Immature natural killer cell (primary cell): ENCODE measurements at regions not wholly inside any gene's neighbourhood (a gene's known extent, or its start where the extent isn't known, plus 50 kb on each side); places are given as distances from the start of the nearest gene placed in this dataset.
"Not testable (repeated sequence)": the region's sequence is repeated elsewhere in the genome, so short reads cannot be mapped to it uniquely, and the experiment has no call there.

Experiments used
- DNase-seq, 3 donors: peaks; one replicate each; pipeline ENCODE4 v3.0.0; 2022; ENCODE audit warnings: mixed read lengths in 1 of 3
- H3K27ac Mint-ChIP-seq, 6 donors: one replicate each; pipeline ENCODE4 v1.8.0; 2020; ENCODE audit warnings: mixed read lengths in 6 of 6, mild to moderate bottlenecking in 5 of 6, inconsistent platforms in 4 of 6, moderate library complexity in 3 of 6
- H3K27me3 Mint-ChIP-seq, 3 donors: one replicate each; pipeline ENCODE4 v1.8.0; 2020 to 2021; ENCODE audit warnings: low read depth in 3 of 3, mild to moderate bottlenecking in 3 of 3, mixed read lengths in 3 of 3, moderate library complexity in 3 of 3, inconsistent platforms in 1 of 3
- H3K36me3 Mint-ChIP-seq, 3 donors: one replicate each; pipeline ENCODE4 v1.8.0; 2020; ENCODE audit warnings: mixed read lengths in 3 of 3, inconsistent platforms in 2 of 3, mild to moderate bottlenecking in 2 of 3
- H3K4me1 Mint-ChIP-seq, 2 donors: one replicate each; pipeline ENCODE4 v1.8.0; 2020; ENCODE audit warnings: inconsistent platforms in 2 of 2, mild to moderate bottlenecking in 2 of 2, mixed read lengths in 2 of 2, moderate library complexity in 1 of 2
- H3K4me3 Mint-ChIP-seq, 5 donors: one replicate each; pipeline ENCODE4 v1.8.0; 2020; ENCODE audit warnings: mild to moderate bottlenecking in 5 of 5, mixed read lengths in 5 of 5, inconsistent platforms in 3 of 5, moderate library complexity in 3 of 5
- H3K9me3 Mint-ChIP-seq, 6 donors: one replicate each; pipeline ENCODE4 v1.8.0; 2020; ENCODE audit warnings: mild to moderate bottlenecking in 6 of 6, mixed read lengths in 6 of 6, inconsistent platforms in 4 of 6, moderate library complexity in 3 of 6

DNA sequence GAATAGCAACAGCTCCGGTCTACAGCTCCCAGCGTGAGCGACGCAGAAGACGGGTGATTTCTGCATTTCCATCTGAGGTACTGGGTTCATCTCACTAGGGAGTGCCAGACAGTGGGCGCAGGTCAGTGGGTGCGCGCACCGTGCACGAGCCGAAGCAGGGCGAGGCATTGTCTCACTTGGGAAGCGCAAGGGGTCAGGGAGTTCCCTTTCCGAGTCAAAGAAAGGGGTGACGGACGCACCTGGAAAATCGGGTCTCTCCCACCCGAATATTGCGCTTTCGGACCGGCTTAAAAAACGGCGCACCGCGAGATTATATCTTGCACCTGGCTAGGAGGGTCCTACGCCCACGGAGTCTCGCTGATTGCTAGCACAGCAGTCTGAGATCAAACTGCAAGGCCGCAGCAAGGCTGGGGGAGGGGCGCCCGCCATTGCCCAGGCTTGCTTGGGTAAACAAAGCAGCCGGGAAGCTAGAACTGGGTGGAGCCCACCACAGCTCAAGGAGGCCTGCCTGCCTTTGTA lies 442.3 kb upstream of the NFIA start:
- H3K27me3 Mint-ChIP-seq, H3K9me3 Mint-ChIP-seq, H3K4me1 Mint-ChIP-seq, H3K36me3 Mint-ChIP-seq, H3K27ac Mint-ChIP-seq, H3K4me3 Mint-ChIP-seq, DNase-seq: not testable (repeated sequence)

- peaks cover 0 to 8% (median 0%) of the 10 kb centered on the region in 6 donors for H3K9me3 Mint-ChIP-seq
- H3K4me1 Mint-ChIP-seq = no peaks in the 10 kb centered on the region
- H3K4me3 Mint-ChIP-seq = no peak overlapping the region
- DNase-seq = no peak
- no peaks in the 10 kb centered on the region for H3K36me3 Mint-ChIP-seq
- peaks cover 0 to 2% (median 1%) of the 10 kb centered on the region in 3 donors for H3K27me3 Mint-ChIP-seq
- no peak overlapping the region for H3K27ac Mint-ChIP-seq
Measured at GRCh38 chr1:60639287-60639686, 443.1 kb upstream of the NFIA start.

DNA sequence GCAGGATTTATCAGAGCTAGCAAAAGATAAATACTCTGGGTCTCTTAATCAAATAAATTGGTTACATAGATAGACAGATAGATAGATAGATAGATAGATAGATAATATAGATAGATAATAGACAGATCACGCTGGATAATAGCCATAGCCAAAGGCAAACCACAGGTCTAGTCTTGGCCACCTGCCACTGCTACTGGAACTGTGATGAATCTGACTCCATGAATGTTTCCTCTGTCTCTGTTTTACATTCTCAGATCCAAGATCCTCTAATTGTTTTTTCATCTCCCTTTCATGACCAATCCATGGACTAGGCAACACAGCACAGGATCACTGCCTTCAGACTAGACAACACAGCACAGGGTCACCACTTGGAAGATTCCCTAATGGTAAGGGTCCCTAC lies 444.7 kb upstream of the NFIA start:
- H3K27ac Mint-ChIP-seq = no peak overlapping the region
- H3K4me3 Mint-ChIP-seq = no peak overlapping the region
- H3K4me1 Mint-ChIP-seq = no peaks in the 10 kb centered on the region
- no peak for DNase-seq
- H3K36me3 Mint-ChIP-seq = no peaks in the 10 kb centered on the region
- H3K27me3 Mint-ChIP-seq = peaks cover 0 to 3% (median 0%) of the 10 kb centered on the region in 3 donors
- H3K9me3 Mint-ChIP-seq = peaks cover 0 to 8% (median under 1%) of the 10 kb centered on the region in 6 donors

DNA sequence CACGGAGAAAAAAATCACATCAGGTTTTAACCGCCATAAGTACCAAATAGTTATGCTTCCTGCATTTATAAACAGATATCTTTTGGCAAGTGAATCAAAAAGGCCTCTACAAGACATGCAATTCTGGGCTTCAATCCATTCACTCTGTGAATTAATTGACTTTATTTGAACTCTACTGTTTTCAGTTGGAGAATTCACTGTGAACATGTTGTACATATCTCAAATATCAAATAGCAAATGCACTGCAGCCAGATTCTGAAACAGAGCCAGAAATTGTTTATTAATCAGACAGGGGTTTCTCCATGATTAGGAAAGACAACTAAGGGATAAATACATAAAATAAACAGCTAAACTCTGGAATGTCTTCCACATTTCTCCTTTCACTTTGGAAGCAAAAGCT lies 445.4 kb upstream of the NFIA start:
- Mint-ChIP-seq H3K9me3 (peaks cover 0 to 8% (median 2%) of the 10 kb centered on the region in 6 donors), H3K4me1 (no peaks in the 10 kb centered on the region), H3K27me3 (peaks cover 0 to 4% (median 0%) of the 10 kb centered on the region in 3 donors), H3K27ac (no peak overlapping the region), H3K4me3 (no peak overlapping the region), H3K36me3 (no peaks in the 10 kb centered on the region)
- no peak for DNase-seq

DNA sequence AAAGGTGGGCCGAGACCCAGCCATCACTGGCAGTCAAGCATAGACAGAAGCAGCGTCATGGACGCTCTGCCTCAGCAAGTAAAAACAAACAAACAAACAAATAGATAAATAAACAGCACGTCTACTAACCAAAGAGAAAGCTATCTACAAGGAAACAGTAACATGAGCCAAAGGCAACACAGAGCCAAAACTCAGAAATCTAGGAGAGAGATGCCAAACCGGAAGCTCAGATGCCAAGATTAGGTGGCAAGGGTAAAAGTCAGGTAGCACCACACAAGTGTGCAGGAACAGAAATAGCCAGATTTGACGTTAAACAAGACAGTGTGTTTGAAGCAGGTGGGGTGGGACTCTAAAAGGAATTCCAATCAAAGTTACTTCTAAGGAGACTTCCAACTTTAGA lies 448.3 kb upstream of the NFIA start:
- Mint-ChIP-seq H3K27me3 (peaks cover 0 to 4% (median 0%) of the 10 kb centered on the region in 3 donors), H3K36me3 (no peaks in the 10 kb centered on the region), H3K4me1 (no peaks in the 10 kb centered on the region)

GRCh38 chr1:60622486-60622885 lies 459.9 kb upstream of the NFIA start:
- H3K27ac Mint-ChIP-seq = no peak overlapping the region
- H3K36me3 Mint-ChIP-seq = no peaks in the 10 kb centered on the region
- no peaks in the 10 kb centered on the region for H3K4me1 Mint-ChIP-seq
- no peak overlapping the region for H3K4me3 Mint-ChIP-seq
- H3K27me3 Mint-ChIP-seq = peaks cover 0 to 6% (median 0%) of the 10 kb centered on the region in 3 donors
- H3K9me3 Mint-ChIP-seq = peaks cover 0 to 10% (median under 1%) of the 10 kb centered on the region in 6 donors
- DNase-seq = no peak

More for the DNA sequence above, 448.3 kb upstream of the NFIA start:
- DNase-seq = no peak
- H3K27ac Mint-ChIP-seq = no peak overlapping the region
- H3K9me3 Mint-ChIP-seq = peaks cover 0 to 8% (median 4%) of the 10 kb centered on the region in 6 donors
- no peak overlapping the region for H3K4me3 Mint-ChIP-seq

DNA sequence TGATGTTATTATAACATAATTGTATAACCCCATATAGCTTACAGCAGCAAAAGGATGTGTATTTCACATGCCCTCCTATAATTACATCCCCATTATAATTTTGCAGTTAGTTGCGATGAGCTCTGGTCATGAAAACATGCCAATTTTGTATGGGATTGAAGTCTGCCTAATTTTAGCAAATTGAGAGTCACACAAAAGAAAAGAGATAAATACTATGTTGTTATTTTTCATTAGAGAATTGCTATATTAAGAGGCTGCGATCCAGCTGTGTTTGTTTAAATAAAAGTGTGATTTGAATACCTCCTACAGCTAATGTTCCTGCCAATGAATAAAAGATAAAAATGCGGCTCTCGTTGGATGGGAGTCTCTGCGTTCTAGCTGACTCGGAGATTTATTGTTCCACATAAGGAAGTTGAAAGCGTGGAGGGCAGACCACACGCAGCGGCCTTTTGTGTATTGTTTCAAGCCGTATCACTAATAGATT lies 461.0 kb upstream of the NFIA start:
- Mint-ChIP-seq H3K27me3 (peaks cover 0 to 4% (median 2%) of the 10 kb centered on the region in 3 donors), H3K27ac (no peak overlapping the region)

GRCh38 chr1:60620087-60620486 lies 462.3 kb upstream of the NFIA start:
- Mint-ChIP-seq H3K27me3 (peaks cover 0 to 2% (median 2%) of the 10 kb centered on the region in 3 donors), H3K4me3 (no peak overlapping the region), H3K36me3 (peaks cover 0 to 4% (median 0%) of the 10 kb centered on the region in 3 donors), H3K27ac (no peak overlapping the region), H3K9me3 (peaks cover 0 to 11% (median 2%) of the 10 kb centered on the region in 6 donors), H3K4me1 (no peaks in the 10 kb centered on the region)
- no peak for DNase-seq

More for the DNA sequence above, 461.0 kb upstream of the NFIA start:
- H3K9me3 Mint-ChIP-seq = peaks cover 0 to 10% (median 2%) of the 10 kb centered on the region in 6 donors
- DNase-seq = no peak
- no peaks in the 10 kb centered on the region for H3K4me1 Mint-ChIP-seq
- no peak overlapping the region for H3K4me3 Mint-ChIP-seq
- H3K36me3 Mint-ChIP-seq = peaks cover 0 to 4% (median 0%) of the 10 kb centered on the region in 3 donors

- H3K4me1 Mint-ChIP-seq = no peaks in the 10 kb centered on the region
- peaks cover 0 to 2% (median 0%) of the 10 kb centered on the region in 3 donors for H3K27me3 Mint-ChIP-seq
- H3K36me3 Mint-ChIP-seq = peaks cover 0 to 4% (median 0%) of the 10 kb centered on the region in 3 donors
- no peak overlapping the region for H3K4me3 Mint-ChIP-seq
- no peak overlapping the region for H3K27ac Mint-ChIP-seq
- DNase-seq = no peak
- peaks cover 0 to 11% (median 2%) of the 10 kb centered on the region in 6 donors for H3K9me3 Mint-ChIP-seq
Measured at GRCh38 chr1:60619581-60619980, 462.8 kb upstream of the NFIA start.

GRCh38 chr1:60615666-60616065 lies 466.7 kb upstream of the NFIA start:
- Mint-ChIP-seq H3K9me3 (peaks cover 0 to 6% (median 2%) of the 10 kb centered on the region in 6 donors), H3K36me3 (peaks cover 0 to 4% (median 0%) of the 10 kb centered on the region in 3 donors), H3K4me1 (no peaks in the 10 kb centered on the region), H3K27ac (no peak overlapping the region), H3K4me3 (no peak overlapping the region), H3K27me3 (peaks cover 0 to 2% (median 2%) of the 10 kb centered on the region in 3 donors)
- DNase-seq = no peak

DNA sequence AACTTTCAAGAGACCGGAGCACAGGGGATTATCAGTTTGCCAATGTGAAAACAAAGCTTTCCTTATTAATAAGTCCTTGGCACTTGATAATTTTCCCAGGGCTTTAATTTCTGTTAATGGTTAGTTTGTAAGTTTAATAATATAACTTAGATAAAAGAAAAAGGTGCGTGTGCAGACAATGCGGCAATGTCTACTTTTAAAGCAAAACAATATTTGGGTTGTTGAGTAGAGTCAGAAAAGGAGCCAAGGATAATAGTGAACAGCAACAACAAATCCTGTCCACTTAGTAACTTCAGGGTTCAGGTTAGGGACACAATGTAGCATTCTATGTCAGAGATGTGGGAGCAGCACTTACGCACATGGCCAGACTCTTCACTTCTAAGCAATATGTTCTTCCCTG lies 469.6 kb upstream of the NFIA start:
- peaks cover 0 to 6% (median 2%) of the 10 kb centered on the region in 6 donors for H3K9me3 Mint-ChIP-seq
- no peak overlapping the region for H3K4me3 Mint-ChIP-seq
- no peaks in the 10 kb centered on the region for H3K4me1 Mint-ChIP-seq
- peaks cover 0 to 2% (median 2%) of the 10 kb centered on the region in 3 donors for H3K27me3 Mint-ChIP-seq
- DNase-seq = no peak
- no peak overlapping the region for H3K27ac Mint-ChIP-seq
- H3K36me3 Mint-ChIP-seq = peaks cover 0 to 4% (median 0%) of the 10 kb centered on the region in 3 donors

- not testable (repeated sequence) for H3K4me3 Mint-ChIP-seq, H3K4me1 Mint-ChIP-seq, H3K36me3 Mint-ChIP-seq, H3K27me3 Mint-ChIP-seq, DNase-seq, H3K27ac Mint-ChIP-seq
- H3K9me3 Mint-ChIP-seq = peaks cover 3 to 22% (median 9%) of the 10 kb centered on the region in 6 donors
Measured at GRCh38 chr1:60606921-60607320, 475.4 kb upstream of the NFIA start.

DNA sequence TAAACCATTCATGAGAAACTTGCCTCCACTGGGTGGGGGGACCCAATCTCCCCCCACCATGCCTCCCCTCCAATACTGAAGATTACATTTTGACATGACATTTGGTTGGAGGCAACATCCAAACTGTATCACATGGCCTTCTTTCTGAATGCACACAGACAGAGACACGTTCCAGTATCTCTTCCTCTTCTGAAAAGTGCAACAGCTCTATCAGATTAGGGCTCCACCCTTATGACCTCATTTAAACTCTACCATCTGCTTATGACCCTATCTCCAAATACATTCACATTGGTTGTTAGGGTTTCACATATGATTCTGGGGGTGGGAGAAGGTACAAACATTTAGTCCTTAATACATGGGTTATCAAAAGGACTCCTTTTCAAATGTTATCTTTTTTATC lies 481.8 kb upstream of the NFIA start:
- Mint-ChIP-seq H3K9me3 (peaks cover 3 to 24% (median 9%) of the 10 kb centered on the region in 6 donors), H3K27me3 (peaks cover 0 to 7% (median 4%) of the 10 kb centered on the region in 3 donors), H3K4me3 (no peak overlapping the region), H3K4me1 (peaks cover 0 to 16% of the 10 kb centered on the region in 2 donors), H3K27ac (no peak overlapping the region), H3K36me3 (peaks cover 0 to 3% (median 0%) of the 10 kb centered on the region in 3 donors)
- DNase-seq = no peak

GRCh38 chr1:60599574-60599973 lies 482.8 kb upstream of the NFIA start:
- Mint-ChIP-seq H3K27me3 (peaks cover 0 to 7% (median 4%) of the 10 kb centered on the region in 3 donors), H3K36me3 (peaks cover 0 to 3% (median 0%) of the 10 kb centered on the region in 3 donors), H3K4me3 (no peak overlapping the region), H3K4me1 (peaks cover 0 to 16% of the 10 kb centered on the region in 2 donors), H3K27ac (no peak overlapping the region), H3K9me3 (peaks cover 3 to 19% (median 9%) of the 10 kb centered on the region in 6 donors)
- no peak for DNase-seq
